GM19035 (cell line): ENCODE measurements at regions not wholly inside any gene's neighbourhood (a gene's known extent, or its start where the extent isn't known, plus 50 kb on each side); places are given as distances from the start of the nearest gene placed in this dataset.
"Not testable (repeated sequence)": the region's sequence is repeated elsewhere in the genome, so short reads cannot be mapped to it uniquely, and the experiment has no call there.

ENCODE experiments used
- ATAC-seq: cut with Tn5 transposase; IDR thresholded peaks from one replicate; pipeline ENCODE4 v1.9.1; 2021; ENCODE audit not compliant: unreplicated experiment

GRCh38 chr6:137933696-137934095 is 66.6 kb downstream of the TNFAIP3 start:
- no peak for ATAC-seq

- no peak for ATAC-seq
These were observed 69.7 kb downstream of the TNFAIP3 start for GRCh38 chr6:137936798-137937197.

- ATAC-seq = no peak
These were observed 70.8 kb downstream of the TNFAIP3 start for GRCh38 chr6:137937834-137938233.

GRCh38 chr6:137938770-137939379 is 71.8 kb downstream of the TNFAIP3 start:
- ATAC-seq = no peak

- no peak for ATAC-seq
These were observed 74.9 kb downstream of the TNFAIP3 start for GRCh38 chr6:137941995-137942394.

GRCh38 chr6:137942736-137943135 is 75.7 kb downstream of the TNFAIP3 start:
- no peak for ATAC-seq

- not testable (repeated sequence) for ATAC-seq
These were observed 77.3 kb downstream of the TNFAIP3 start for GRCh38 chr6:137944381-137944780.

GRCh38 chr6:137944793-137945498 is 77.9 kb downstream of the TNFAIP3 start:
- no peak for ATAC-seq

- peak; percentile 51 for ATAC-seq
These were observed 82.8 kb downstream of the TNFAIP3 start for GRCh38 chr6:137949686-137950390.

GRCh38 chr6:137950581-137950980 is 83.5 kb downstream of the TNFAIP3 start:
- no peak for ATAC-seq

- peak; percentile 51 for ATAC-seq
These were observed 84.1 kb downstream of the TNFAIP3 start for GRCh38 chr6:137951064-137951597.

GRCh38 chr6:137952247-137952646 is 85.2 kb downstream of the TNFAIP3 start:
- no peak for ATAC-seq

GRCh38 chr6:137953761-137954160 is 86.7 kb downstream of the TNFAIP3 start:
- ATAC-seq = no peak

- no peak for ATAC-seq
These were observed 87.2 kb downstream of the TNFAIP3 start for GRCh38 chr6:137954253-137954652.

GRCh38 chr6:137956098-137956488 is 89.0 kb downstream of the TNFAIP3 start:
- ATAC-seq = no peak

- no peak for ATAC-seq
These were observed 90.4 kb downstream of the TNFAIP3 start for GRCh38 chr6:137957471-137957870.

GRCh38 chr6:137958811-137959565 is 91.9 kb downstream of the TNFAIP3 start:
- ATAC-seq = no peak

GRCh38 chr6:137962725-137963124 is 95.7 kb downstream of the TNFAIP3 start:
- no peak for ATAC-seq

- ATAC-seq = no peak
These were observed 97.8 kb downstream of the TNFAIP3 start for GRCh38 chr6:137964876-137965275.

- no peak for ATAC-seq
These were observed 100.8 kb downstream of the TNFAIP3 start for GRCh38 chr6:137967689-137968454.
